CD4-positive, alpha-beta memory T cell (primary cell): ENCODE measurements at regions not wholly inside any gene's neighbourhood (a gene's known extent, or its start where the extent isn't known, plus 50 kb on each side); places are given as distances from the start of the nearest gene placed in this dataset.
"Not testable (repeated sequence)": the region's sequence is repeated elsewhere in the genome, so short reads cannot be mapped to it uniquely, and the experiment has no call there.

ENCODE experiments used
- CTCF ChIA-PET: fragments of 350-600 bp; sonication (Branson Sonifier 250); formaldehyde crosslinking; loops from one replicate; lab custom pipeline; 2021; ENCODE audit warnings: inconsistent platforms; ENCODE audit not compliant: partially characterized antibody; lab: Charles Lee
- POLR2A ChIA-PET: fragments of 350-600 bp; sonication (Branson Sonifier 250); formaldehyde crosslinking; loops from one replicate; lab custom pipeline; 2021; ENCODE audit not compliant: partially characterized antibody; lab: Charles Lee
- DNase-seq, 5 donors: peaks; one replicate each; pipeline versions ENCODE4 v3.0.0 to v3.0.0-alpha.2; 2020 to 2022; ENCODE audit warnings: mixed read lengths in 1 of 5
- H3K27ac ChIP-seq: one replicate; pipeline ENCODE4 v1.7.0; 2013; ENCODE audit warnings: low read depth, low read length
- H3K27me3 ChIP-seq: 2 replicates; pipeline ENCODE4 v1.7.0; 2013; ENCODE audit warnings: mild to moderate bottlenecking, low read length, moderate library complexity; ENCODE audit not compliant: insufficient read depth
- H3K36me3 ChIP-seq: 2 replicates; pipeline ENCODE4 v1.7.0; 2013; ENCODE audit warnings: mild to moderate bottlenecking, low read length, moderate library complexity; ENCODE audit not compliant: insufficient read depth
- H3K4me1 ChIP-seq: 2 replicates; pipeline ENCODE4 v1.7.0; 2013; ENCODE audit warnings: mild to moderate bottlenecking, low read length, moderate library complexity; ENCODE audit not compliant: insufficient read depth
- H3K4me3 ChIP-seq, 2 donors: one replicate each; pipeline ENCODE4 v1.7.0; 2013; ENCODE audit warnings: low read length in 2 of 2, mild to moderate bottlenecking in 1 of 2
- H3K9me3 ChIP-seq, 2 donors: one replicate each; pipeline ENCODE4 v1.7.0; 2013; ENCODE audit warnings: low read length in 2 of 2, control low read depth in 1 of 2; ENCODE audit not compliant: control insufficient read depth in 1 of 2
- H3K27ac Mint-ChIP-seq, 7 donors: one replicate each; pipeline ENCODE4 v1.8.0; 2020 to 2021; ENCODE audit warnings: mixed read lengths in 7 of 7, mild to moderate bottlenecking in 6 of 7, inconsistent platforms in 3 of 7, moderate library complexity in 3 of 7
- H3K27me3 Mint-ChIP-seq, 2 donors: one replicate each; pipeline ENCODE4 v1.8.0; 2020 to 2021; ENCODE audit warnings: mixed read lengths in 2 of 2
- H3K36me3 Mint-ChIP-seq, 2 donors: one replicate each; pipeline ENCODE4 v1.8.0; 2020 to 2021; ENCODE audit warnings: mixed read lengths in 2 of 2, inconsistent platforms in 1 of 2, mild to moderate bottlenecking in 1 of 2
- H3K4me1 Mint-ChIP-seq, 4 donors: one replicate each; pipeline ENCODE4 v1.8.0; 2020 to 2021; ENCODE audit warnings: mixed read lengths in 4 of 4, mild to moderate bottlenecking in 1 of 4
- H3K4me3 Mint-ChIP-seq, 8 donors: one replicate each; pipeline ENCODE4 v1.8.0; 2020 to 2021; ENCODE audit warnings: mixed read lengths in 8 of 8, mild to moderate bottlenecking in 7 of 8, moderate library complexity in 6 of 8, inconsistent platforms in 3 of 8
- H3K9me3 Mint-ChIP-seq, 8 donors: one replicate each; pipeline ENCODE4 v1.8.0; 2020 to 2021; ENCODE audit warnings: mixed read lengths in 8 of 8, mild to moderate bottlenecking in 5 of 8, inconsistent platforms in 3 of 8, moderate library complexity in 1 of 8
- intact Hi-C: fragments of 100-400 bp; cut with micrococcal nuclease; formaldehyde crosslinking; loops from one replicate; pipeline ENCODE4 v1.15.1; 2023

DNA sequence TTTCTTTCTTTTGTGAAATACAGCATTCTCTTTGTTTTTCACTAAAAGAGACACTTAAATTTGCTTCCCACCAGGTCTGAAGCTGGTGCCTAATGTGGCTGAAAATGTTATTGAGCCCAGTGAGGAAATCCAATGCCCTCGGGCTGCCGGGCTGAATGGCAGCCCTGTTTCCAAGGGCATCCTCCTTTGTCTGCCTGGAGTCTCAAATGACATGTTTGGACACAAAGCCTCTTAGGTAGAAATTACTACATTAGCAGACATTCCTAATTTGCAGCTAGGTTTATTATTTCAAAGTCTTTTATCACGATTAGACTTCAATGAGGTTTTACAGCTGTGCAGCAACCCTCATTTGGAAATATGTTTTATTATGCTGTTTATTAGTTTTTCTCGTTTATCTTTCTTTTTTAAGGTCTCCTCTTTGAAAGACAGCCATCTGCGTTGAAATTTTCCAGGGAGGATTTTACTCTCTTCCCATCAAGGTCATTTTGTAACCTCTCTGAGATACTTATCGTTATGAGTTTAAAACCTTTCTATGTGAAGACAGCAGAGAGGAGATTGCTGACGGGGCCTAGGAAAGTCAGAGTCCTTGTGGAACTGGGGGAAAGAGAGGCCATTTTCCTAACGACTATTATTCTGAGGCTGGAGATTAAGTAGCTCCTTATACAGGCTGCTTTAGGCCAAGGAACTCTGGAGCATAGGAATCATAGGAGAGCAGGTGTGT, 59.0 kb upstream of the ZNF532 start:
- no peaks in the 10 kb centered on the region for H3K4me1 ChIP-seq
- H3K36me3 ChIP-seq, result no peaks in the 10 kb centered on the region
- no peak for DNase-seq
- Mint-ChIP-seq H3K27me3 (peaks cover 13 to 15% of the 10 kb centered on the region in 2 donors), H3K4me1 (peaks cover 0 to under 1% (median 0%) of the 10 kb centered on the region in 4 donors), H3K36me3 (no peaks in the 10 kb centered on the region), H3K9me3 (peaks cover 0 to 4% (median 0%) of the 10 kb centered on the region in 8 donors), H3K27ac (no peak overlapping the region), H3K4me3 (no peak overlapping the region)
- intact Hi-C loops, result no loop called here
- no peaks in the 10 kb centered on the region for H3K9me3 ChIP-seq
- no peak overlapping the region for H3K4me3 ChIP-seq
- POLR2A ChIA-PET, result no interaction called here
- CTCF ChIA-PET, result interaction anchor here (0.8 kb wide), 1 partner anchor 23 kb away, joined by 3 read pairs; no protein-coding TSS in a partner anchor
- no peak overlapping the region for H3K27ac ChIP-seq
- H3K27me3 ChIP-seq, result no peaks in the 10 kb centered on the region

DNA sequence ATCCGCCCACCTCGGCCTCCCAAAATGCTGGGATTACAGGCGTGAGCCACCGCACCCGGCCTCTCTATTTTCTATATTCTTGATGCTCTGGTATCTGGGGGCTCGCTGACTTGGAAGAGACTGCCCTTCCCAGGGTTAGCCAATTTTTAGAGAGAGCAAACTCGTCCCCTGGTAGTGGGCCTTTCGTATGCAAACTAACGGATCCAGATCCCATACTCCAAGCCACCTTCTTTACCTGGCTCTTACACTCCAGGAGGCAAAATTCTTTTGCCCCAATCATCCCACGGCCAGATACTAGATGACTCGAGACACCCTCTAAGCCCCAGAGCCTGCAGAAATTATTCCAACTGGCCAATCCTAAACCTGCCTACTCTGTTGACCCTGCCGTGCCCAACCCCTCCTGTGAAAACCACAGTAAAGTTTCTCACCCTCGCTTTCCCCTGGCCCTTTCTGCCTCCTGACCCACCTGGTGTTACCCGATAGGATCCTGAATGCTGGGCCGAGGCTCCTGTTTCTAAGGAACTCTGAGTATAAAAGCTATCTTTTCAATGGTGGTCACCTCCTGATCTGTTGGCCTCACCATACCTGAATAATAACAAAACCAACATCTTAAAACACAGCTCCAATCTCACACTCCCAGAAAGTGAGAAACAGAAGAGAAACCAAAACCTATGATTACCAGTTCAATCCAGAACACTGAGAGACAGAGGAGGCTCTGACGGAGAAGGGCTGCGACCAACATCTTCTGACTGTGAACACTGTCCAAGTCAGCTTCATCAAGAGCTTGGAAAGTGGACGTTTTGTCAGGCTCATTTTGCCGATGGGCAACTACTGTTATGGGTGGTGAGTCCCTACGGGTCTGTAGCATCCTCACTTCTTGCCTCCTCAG, 57.6 kb upstream of the ZNF532 start:
- intact Hi-C loops, result no loop called here
- no peaks in the 10 kb centered on the region for H3K36me3 Mint-ChIP-seq
- Histone ChIP-seq H3K4me3 (no peak overlapping the region), H3K9me3 (no peaks in the 10 kb centered on the region), H3K36me3 (no peaks in the 10 kb centered on the region), H3K27me3 (no peaks in the 10 kb centered on the region), H3K27ac (no peak overlapping the region), H3K4me1 (no peaks in the 10 kb centered on the region)
- no peaks in the 10 kb centered on the region for H3K4me1 Mint-ChIP-seq
- POLR2A ChIA-PET, result no interaction called here
- H3K27me3 Mint-ChIP-seq, result peaks cover 16 to 17% of the 10 kb centered on the region in 2 donors
- H3K9me3 Mint-ChIP-seq, result peaks cover 0 to 4% (median 0%) of the 10 kb centered on the region in 8 donors
- no peak for DNase-seq
- peak overlapping the region in 1 of 7 donors; percentile 20 for H3K27ac Mint-ChIP-seq
- CTCF ChIA-PET, result interaction anchor here (0.6 kb wide), 1 partner anchor 277 kb away, joined by 3 read pairs; no protein-coding TSS in a partner anchor
- no peak overlapping the region for H3K4me3 Mint-ChIP-seq

DNA sequence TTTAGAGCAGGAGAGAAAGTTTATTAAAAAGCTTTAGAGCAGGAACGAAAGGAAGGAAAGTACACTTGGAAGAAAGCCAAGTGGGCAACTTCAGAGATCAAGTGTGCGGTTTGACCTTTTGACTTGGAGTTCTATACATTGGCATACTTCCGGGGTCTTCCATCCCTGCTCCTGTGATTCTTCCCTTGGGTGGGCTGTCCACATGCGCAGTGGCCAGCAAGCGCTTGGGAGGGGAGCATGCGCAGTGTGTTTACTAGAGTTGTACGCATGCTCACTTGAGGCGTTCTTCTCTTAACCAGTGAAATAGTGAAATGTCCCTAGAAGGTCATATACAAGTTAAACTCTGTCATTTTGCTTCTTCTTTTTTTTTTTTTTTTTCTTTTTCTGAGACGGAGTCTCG, 56.9 kb upstream of the ZNF532 start:
- H3K27me3 ChIP-seq, result no peaks in the 10 kb centered on the region
- H3K4me3 ChIP-seq, result no peak overlapping the region
- Mint-ChIP-seq H3K4me3 (no peak overlapping the region), H3K4me1 (no peaks in the 10 kb centered on the region), H3K27ac (no peak overlapping the region), H3K27me3 (peaks cover 15 to 17% of the 10 kb centered on the region in 2 donors), H3K36me3 (no peaks in the 10 kb centered on the region), H3K9me3 (peaks cover 0 to 4% (median 0%) of the 10 kb centered on the region in 8 donors)
- intact Hi-C loops, result no loop called here
- H3K27ac ChIP-seq, result no peak overlapping the region
- ChIA-PET POLR2A (no interaction called here), CTCF (no interaction called here)
- H3K36me3 ChIP-seq, result no peaks in the 10 kb centered on the region
- no peaks in the 10 kb centered on the region for H3K9me3 ChIP-seq
- no peaks in the 10 kb centered on the region for H3K4me1 ChIP-seq
- no peak for DNase-seq

- intact Hi-C loops, result no loop called here
- CTCF ChIA-PET, result interaction anchor here (1.1 kb wide), 1 partner anchor 21 kb away, joined by 4 read pairs; no protein-coding TSS in a partner anchor
- H3K36me3 Mint-ChIP-seq, result no peaks in the 10 kb centered on the region
Measured at GRCh38 chr18:58808349-58808748, 56.3 kb upstream of the ZNF532 start.

GRCh38 chr18:58811859-58812258, 52.8 kb upstream of the ZNF532 start:
- H3K4me1 ChIP-seq, DNase-seq, H3K27ac ChIP-seq, POLR2A ChIA-PET, H3K27ac Mint-ChIP-seq, H3K4me3 Mint-ChIP-seq, intact Hi-C loops, H3K36me3 Mint-ChIP-seq, H3K9me3 ChIP-seq, H3K27me3 ChIP-seq, H3K36me3 ChIP-seq, H3K4me3 ChIP-seq, H3K4me1 Mint-ChIP-seq, H3K9me3 Mint-ChIP-seq: not testable (repeated sequence)
- H3K27me3 Mint-ChIP-seq, result peaks cover 29 to 41% of the 10 kb centered on the region in 2 donors
- CTCF ChIA-PET, result interaction anchor here (2.0 kb wide), 1 partner anchor 29 kb away, joined by 4 read pairs; no protein-coding TSS in a partner anchor

More at GRCh38 chr18:58808349-58808748, 56.3 kb upstream of the ZNF532 start:
- Mint-ChIP-seq H3K27ac (no peak overlapping the region), H3K9me3 (peaks cover 0 to 4% (median 0%) of the 10 kb centered on the region in 8 donors), H3K27me3 (peaks cover 17 to 22% of the 10 kb centered on the region in 2 donors), H3K4me1 (no peaks in the 10 kb centered on the region), H3K4me3 (no peak overlapping the region)
- POLR2A ChIA-PET, result no interaction called here
- Histone ChIP-seq H3K4me1 (no peaks in the 10 kb centered on the region), H3K27ac (no peak overlapping the region), H3K36me3 (no peaks in the 10 kb centered on the region), H3K9me3 (no peaks in the 10 kb centered on the region), H3K4me3 (no peak overlapping the region), H3K27me3 (no peaks in the 10 kb centered on the region)
- DNase-seq, result no peak

DNA sequence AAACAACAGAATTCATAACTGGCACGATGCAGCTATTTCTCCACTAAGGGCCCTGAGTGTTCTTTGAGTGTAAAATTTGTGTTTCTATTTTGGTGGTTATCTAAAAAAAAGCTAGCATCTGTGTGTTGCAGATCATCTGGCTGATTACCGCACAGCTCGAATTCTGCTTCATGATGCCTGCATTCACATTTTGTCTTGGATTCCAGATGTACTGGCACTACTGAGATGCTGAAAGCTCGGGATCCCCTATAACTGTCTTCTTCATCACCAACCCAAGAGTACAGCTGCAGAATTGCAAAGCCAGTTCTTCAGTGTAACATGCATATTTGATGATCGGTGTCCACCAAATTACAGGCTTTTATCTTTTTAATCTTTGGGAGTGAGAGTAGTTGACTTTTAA, 51.6 kb upstream of the ZNF532 start:
- CTCF ChIA-PET, result no interaction called here
- H3K4me3 Mint-ChIP-seq, result no peak overlapping the region

More for the DNA sequence above, 51.6 kb upstream of the ZNF532 start:
- H3K9me3 Mint-ChIP-seq, result peaks cover 0 to 3% (median 0%) of the 10 kb centered on the region in 8 donors
- DNase-seq, result no peak
- peaks cover 31 to 40% of the 10 kb centered on the region in 2 donors for H3K27me3 Mint-ChIP-seq
- H3K4me1 ChIP-seq, result no peaks in the 10 kb centered on the region
- POLR2A ChIA-PET, result no interaction called here
- H3K9me3 ChIP-seq, result no peaks in the 10 kb centered on the region
- H3K27me3 ChIP-seq, result peaks cover 6% of the 10 kb centered on the region
- H3K36me3 ChIP-seq, result no peaks in the 10 kb centered on the region
- H3K27ac Mint-ChIP-seq, result no peak overlapping the region
- H3K4me1 Mint-ChIP-seq, result no peaks in the 10 kb centered on the region
- no peak overlapping the region for H3K4me3 ChIP-seq
- no peaks in the 10 kb centered on the region for H3K36me3 Mint-ChIP-seq
- H3K27ac ChIP-seq, result no peak overlapping the region
- intact Hi-C loops, result no loop called here
